ENCODE measurements at regions not wholly inside any gene's neighbourhood (a gene's known extent, or its start where the extent isn't known, plus 50 kb on each side); places are given as distances from the start of the nearest gene placed in this dataset.
A peak's percentile ranks its signal among the peaks of the same experiment; 100 is the strongest.

- no peak for DNase-seq (ENCODE audit: low spot score)
These were observed 714.8 kb downstream of the EPM2A start for GRCh38 chr6:145020543-145020942.

DNA sequence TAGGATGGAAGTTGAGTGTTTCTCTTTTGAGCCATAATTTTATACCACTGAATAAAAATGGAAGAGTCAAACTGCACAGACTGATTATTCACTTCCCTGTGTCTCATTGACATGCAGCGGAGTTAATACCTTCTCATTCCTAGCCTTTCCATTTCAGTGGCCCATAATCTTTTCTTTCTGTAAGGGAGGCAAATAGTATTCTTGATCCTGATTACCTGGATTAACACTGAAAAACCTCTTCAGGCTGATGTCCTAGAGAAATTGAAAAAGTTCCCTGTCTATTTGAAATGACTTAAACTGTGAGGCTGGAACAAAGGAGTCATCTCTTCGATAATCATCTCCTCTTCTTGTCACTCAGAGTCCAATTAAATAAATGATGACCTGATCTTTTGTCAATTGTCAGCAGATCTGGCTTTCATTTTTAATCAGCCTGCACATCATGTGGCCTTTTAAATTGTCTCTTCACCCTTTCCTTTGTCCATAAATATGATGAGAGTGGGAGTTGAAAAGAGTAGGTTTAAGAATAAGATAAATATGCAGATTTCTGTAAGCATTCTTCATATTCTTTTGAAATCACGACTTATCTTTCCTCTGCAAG is 713.0 kb downstream of the EPM2A start:
- DNase-seq (ENCODE audit: low spot score), result no peak

DNA sequence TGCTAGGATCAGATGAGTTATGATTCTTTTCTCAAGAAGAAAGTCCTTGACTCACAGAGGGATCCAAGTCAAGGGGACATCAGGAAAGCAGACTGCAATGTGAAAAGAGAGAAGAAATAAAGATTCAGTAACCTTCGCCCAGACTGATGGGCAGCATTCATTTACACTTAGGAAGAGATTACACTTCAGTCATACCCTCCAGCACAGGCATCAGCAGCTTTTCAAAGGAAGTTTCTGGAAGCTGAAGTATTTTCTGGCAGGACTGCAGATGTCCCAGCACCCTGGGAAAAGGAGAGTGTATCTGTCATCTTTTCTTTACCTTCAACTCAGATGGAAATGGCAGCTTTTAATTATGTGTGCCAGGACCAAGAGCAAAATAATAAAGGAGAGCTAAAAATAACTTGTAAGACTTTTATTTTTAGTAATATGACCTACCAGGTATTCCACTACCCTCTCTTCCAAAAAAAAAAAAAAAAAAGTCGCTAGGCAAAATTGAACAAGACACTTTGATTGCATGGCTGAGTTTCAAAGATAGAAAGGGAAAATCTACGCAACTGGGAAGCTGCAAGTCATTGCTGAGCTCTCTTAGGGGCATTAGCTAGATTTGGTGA is 712.1 kb downstream of the EPM2A start:
- DNase-seq (ENCODE audit: low spot score), result no peak

- DNase-seq (ENCODE audit: low spot score), result no peak
These were observed 709.8 kb downstream of the EPM2A start for GRCh38 chr6:145025488-145025887.

DNA sequence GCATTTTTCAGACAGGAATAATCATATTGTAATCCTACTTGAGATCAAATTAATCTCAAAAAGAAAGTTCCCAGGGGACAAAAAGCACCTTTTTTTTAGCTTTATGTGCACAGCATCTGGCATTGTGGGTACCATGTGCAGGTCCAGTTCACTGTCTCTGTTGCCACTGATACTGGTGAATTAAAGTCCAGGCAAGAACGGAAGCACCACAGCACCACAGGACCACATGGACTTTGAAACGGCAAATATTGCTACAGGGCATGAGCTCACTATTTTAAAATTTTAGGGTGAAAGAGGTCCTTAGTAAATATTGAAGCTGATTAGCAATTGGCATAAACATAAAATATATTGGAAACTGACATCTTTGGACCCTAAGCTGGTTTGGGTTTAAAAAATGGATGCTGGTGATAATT is 709.0 kb downstream of the EPM2A start:
- no peak for DNase-seq (ENCODE audit: low spot score)

DNA sequence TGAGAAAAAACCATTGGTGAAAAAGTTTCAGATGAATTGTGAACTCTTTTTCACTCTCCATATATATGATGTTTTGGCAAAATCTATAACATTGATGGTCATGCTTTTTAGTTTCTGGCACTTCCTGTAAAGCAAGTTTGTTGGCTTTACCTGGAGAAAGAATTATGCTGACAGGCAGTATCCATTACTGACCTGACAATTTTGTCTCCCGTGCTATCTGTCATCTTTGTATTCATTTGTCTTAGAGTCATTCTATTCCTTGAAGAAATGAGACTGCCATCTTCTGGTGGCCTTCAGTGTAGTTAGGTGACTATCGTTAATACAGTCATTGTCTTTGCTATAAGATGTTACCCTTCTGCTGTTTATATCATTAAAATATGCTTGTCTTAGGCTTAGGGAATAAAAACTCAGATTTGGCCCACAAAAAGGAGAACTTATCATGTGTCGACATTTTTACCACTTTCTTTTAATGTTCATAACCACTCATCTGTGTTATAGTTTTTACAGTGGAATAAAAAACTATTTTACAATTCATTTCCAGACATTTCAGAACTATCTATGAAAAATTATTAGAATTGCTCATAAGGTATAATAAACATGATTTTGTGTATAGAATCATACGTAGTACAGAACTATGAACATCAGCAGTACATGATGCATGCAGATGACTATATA is 707.0 kb downstream of the EPM2A start:
- DNase-seq (ENCODE audit: low spot score), result peak; percentile 75

GRCh38 chr6:145031001-145031400 is 704.3 kb downstream of the EPM2A start:
- peak; percentile 5 for DNase-seq (ENCODE audit: low spot score)

- DNase-seq (ENCODE audit: low spot score), result no peak
These were observed 703.4 kb downstream of the EPM2A start for GRCh38 chr6:145031962-145032361.

GRCh38 chr6:145032562-145033145 is 702.7 kb downstream of the EPM2A start:
- no peak for DNase-seq (ENCODE audit: low spot score)

- DNase-seq (ENCODE audit: low spot score), result no peak
These were observed 700.7 kb downstream of the EPM2A start for GRCh38 chr6:145034664-145035063.

GRCh38 chr6:145036236-145036635 is 699.1 kb downstream of the EPM2A start:
- DNase-seq (ENCODE audit: low spot score), result peak; percentile 8

GRCh38 chr6:145036848-145037567 is 698.3 kb downstream of the EPM2A start:
- peak; percentile 10 for DNase-seq (ENCODE audit: low spot score)

GRCh38 chr6:145042559-145042958 is 692.8 kb downstream of the EPM2A start:
- no peak for DNase-seq (ENCODE audit: low spot score)

DNA sequence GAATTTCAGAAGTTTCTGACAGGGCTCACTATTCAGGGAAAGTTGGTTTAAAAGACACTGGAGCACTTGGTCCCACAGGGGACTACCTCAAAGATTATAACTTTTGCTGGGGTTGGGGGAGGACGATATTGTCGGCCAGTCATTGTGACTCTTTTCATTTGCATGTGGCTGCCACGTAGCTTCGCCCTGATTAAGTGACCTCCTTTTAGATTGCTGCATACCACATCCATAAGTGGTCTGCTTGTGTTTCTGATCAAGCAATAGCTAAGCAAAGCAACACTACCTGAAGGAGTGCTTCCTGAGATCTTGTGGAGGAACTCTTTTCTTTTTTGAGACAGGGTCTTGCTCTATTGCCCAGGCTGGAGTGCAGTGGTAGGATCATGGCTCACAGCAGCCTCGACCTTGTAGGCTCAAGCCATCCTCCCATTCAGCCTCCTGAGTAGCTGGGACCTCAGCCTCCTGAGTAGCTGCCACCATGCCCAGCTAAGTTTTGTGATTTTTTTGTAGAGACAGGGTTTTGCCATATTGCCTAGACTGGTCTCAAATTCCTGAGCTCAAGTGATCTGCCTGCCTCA is 691.3 kb downstream of the EPM2A start:
- DNase-seq (ENCODE audit: low spot score), result no peak

- DNase-seq (ENCODE audit: low spot score), result peak; percentile 30
These were observed 690.6 kb downstream of the EPM2A start for GRCh38 chr6:145044641-145045246.

- no peak for DNase-seq (ENCODE audit: low spot score)
These were observed 689.7 kb downstream of the EPM2A start for GRCh38 chr6:145045582-145045981.

- no peak for DNase-seq (ENCODE audit: low spot score)
These were observed 687.4 kb downstream of the EPM2A start for GRCh38 chr6:145047891-145048290.

GRCh38 chr6:145051661-145052060 is 683.7 kb downstream of the EPM2A start:
- no peak for DNase-seq (ENCODE audit: low spot score)

- no peak for DNase-seq (ENCODE audit: low spot score)
These were observed 679.8 kb downstream of the EPM2A start for GRCh38 chr6:145055567-145055966.

GRCh38 chr6:145060714-145061113 is 674.6 kb downstream of the EPM2A start:
- DNase-seq (ENCODE audit: low spot score), result no peak

GRCh38 chr6:145063091-145063490 is 672.2 kb downstream of the EPM2A start:
- no peak for DNase-seq (ENCODE audit: low spot score)

GRCh38 chr6:145067430-145067829 is 667.9 kb downstream of the EPM2A start:
- no peak for DNase-seq (ENCODE audit: low spot score)
